Keratinocyte (primary cell): ENCODE measurements at regions not wholly inside any gene's neighbourhood (a gene's known extent, or its start where the extent isn't known, plus 50 kb on each side); places are given as distances from the start of the nearest gene placed in this dataset.
A peak's percentile ranks its signal among the peaks of the same experiment; 100 is the strongest.

Experiments
- DNase-seq: peaks from one replicate; pipeline ENCODE4 v3.0.0-alpha.2; 2011; ENCODE audit warnings: low read depth, missing footprints, low spot score
- FAIRE-seq: peaks from 2 replicates; lab custom pipeline; 2011; peaks lifted over from hg19 to GRCh38; lab: Jason Lieb, UNC
- H2AFZ ChIP-seq: 2 replicates; pipeline ENCODE4 v1.6.0; 2012; ENCODE audit warnings: low read length, control low read depth, inconsistent platforms; ENCODE audit not compliant: control insufficient read depth
- H3K27ac ChIP-seq: 2 replicates; pipeline ENCODE4 v1.5.1; 2011; ENCODE audit warnings: low read length; ENCODE audit not compliant: control insufficient read depth, insufficient read depth
- H3K27me3 ChIP-seq: 3 replicates; pipeline ENCODE4 v1.6.0; 2011; ENCODE audit warnings: low read length; ENCODE audit not compliant: control insufficient read depth, insufficient read depth; ENCODE audit errors: extremely low read depth
- H3K36me3 ChIP-seq, 2 experiments: 2 replicates in 1 of 2; 3 replicates in 1 of 2; pipeline ENCODE4 v1.5.1; 2011; ENCODE audit warnings: low read length in 2 of 2, mild to moderate bottlenecking in 1 of 2; ENCODE audit not compliant: control insufficient read depth in 2 of 2, insufficient read depth in 2 of 2; ENCODE audit errors: extremely low read depth in 1 of 2
- H3K4me1 ChIP-seq: 3 replicates; pipeline ENCODE4 v1.5.1; 2011; ENCODE audit warnings: low read length; ENCODE audit not compliant: control insufficient read depth, insufficient read depth; ENCODE audit errors: extremely low read depth
- H3K4me2 ChIP-seq: 3 replicates; pipeline ENCODE4 v1.6.0; 2011; ENCODE audit warnings: low read depth, low read length; ENCODE audit not compliant: control insufficient read depth, insufficient read depth; ENCODE audit errors: extremely low read depth
- H3K4me3 ChIP-seq, 3 experiments: fragments of 200-600 bp in 1 of 3; sonication (generic) in 1 of 3; 2 replicates in 2 of 3; 3 replicates in 1 of 3; pipeline ENCODE4 v1.5.1; 2011 to 2016; ENCODE audit warnings: low read length in 3 of 3, mild to moderate bottlenecking in 3 of 3, control low read depth in 2 of 3, inconsistent platforms in 1 of 3, low read depth in 1 of 3, mixed read lengths in 1 of 3, mixed run types in 1 of 3, moderate library complexity in 1 of 3; ENCODE audit not compliant: control insufficient read depth in 2 of 3, insufficient read depth in 2 of 3; ENCODE audit errors: extremely low read depth in 1 of 3
- H3K79me2 ChIP-seq: 2 replicates; pipeline ENCODE4 v1.6.0; 2012; ENCODE audit warnings: low read length; ENCODE audit not compliant: control insufficient read depth, insufficient read depth
- H3K9ac ChIP-seq: 3 replicates; pipeline ENCODE4 v1.6.0; 2011; ENCODE audit warnings: low read length; ENCODE audit not compliant: control insufficient read depth, insufficient read depth; ENCODE audit errors: extremely low read depth
- H3K9me1 ChIP-seq: 3 replicates; pipeline ENCODE4 v1.6.0; 2011; ENCODE audit warnings: low read length; ENCODE audit not compliant: control insufficient read depth, insufficient read depth; ENCODE audit errors: extremely low read depth
- H3K9me3 ChIP-seq: 2 replicates; pipeline ENCODE4 v1.5.1; 2012; ENCODE audit warnings: low read depth, low read length; ENCODE audit not compliant: control insufficient read depth
- H4K20me1 ChIP-seq: 3 replicates; pipeline ENCODE4 v1.6.0; 2011; ENCODE audit warnings: low read length; ENCODE audit not compliant: control insufficient read depth, insufficient read depth; ENCODE audit errors: extremely low read depth
- EZH2 ChIP-seq: IDR thresholded peaks from one replicate; pipeline ENCODE4 v1.6.1; 2012; ENCODE audit warnings: inconsistent platforms, mild to moderate bottlenecking, low read length, moderate library complexity
- dilution Hi-C: fragments of 300-500 bp; cut with MboI; formaldehyde crosslinking; loops from one replicate; pipeline ENCODE4 v1.7.0; 2020; ENCODE audit warnings: low sequenced_read_pairs; ENCODE audit not compliant: extremely low pct_ligation_motif_present
- TF ChIP-seq, protein P1 (sequence below), 3 experiments: IDR thresholded peaks in 1 of 3; conservative IDR thresholded peaks in 1 of 3; optimal IDR thresholded peaks in 1 of 3; 2 replicates in 2 of 3; 3 replicates in 1 of 3; pipeline versions ENCODE3 to v1.5.1; 2011; ENCODE audit warnings: low read length in 3 of 3, mild to moderate bottlenecking in 3 of 3, moderate library complexity in 2 of 3, control low read depth in 1 of 3, inconsistent platforms in 1 of 3; ENCODE audit not compliant: insufficient read depth in 2 of 3; ENCODE audit errors: extremely low read depth in 1 of 3

- Histone ChIP-seq H3K4me1 (peaks cover 4% of the 10 kb centered on the region), H4K20me1 (no peaks in the 10 kb centered on the region), H2AFZ (no peak overlapping the region), H3K9me1 (no peaks in the 10 kb centered on the region), H3K9ac (no peak overlapping the region), H3K4me3 (no peak overlapping the region), H3K36me3 (no peaks in the 10 kb centered on the region), H3K27ac (no peak overlapping the region), H3K4me2 (no peak overlapping the region), H3K9me3 (no peaks in the 10 kb centered on the region), H3K27me3 (no peaks in the 10 kb centered on the region), H3K79me2 (no peaks in the 10 kb centered on the region)
- FAIRE-seq (peak; percentile 26), DNase-seq (no peak)
- TF ChIP-seq EZH2 = no peak
- TF ChIP-seq, protein P1, sequence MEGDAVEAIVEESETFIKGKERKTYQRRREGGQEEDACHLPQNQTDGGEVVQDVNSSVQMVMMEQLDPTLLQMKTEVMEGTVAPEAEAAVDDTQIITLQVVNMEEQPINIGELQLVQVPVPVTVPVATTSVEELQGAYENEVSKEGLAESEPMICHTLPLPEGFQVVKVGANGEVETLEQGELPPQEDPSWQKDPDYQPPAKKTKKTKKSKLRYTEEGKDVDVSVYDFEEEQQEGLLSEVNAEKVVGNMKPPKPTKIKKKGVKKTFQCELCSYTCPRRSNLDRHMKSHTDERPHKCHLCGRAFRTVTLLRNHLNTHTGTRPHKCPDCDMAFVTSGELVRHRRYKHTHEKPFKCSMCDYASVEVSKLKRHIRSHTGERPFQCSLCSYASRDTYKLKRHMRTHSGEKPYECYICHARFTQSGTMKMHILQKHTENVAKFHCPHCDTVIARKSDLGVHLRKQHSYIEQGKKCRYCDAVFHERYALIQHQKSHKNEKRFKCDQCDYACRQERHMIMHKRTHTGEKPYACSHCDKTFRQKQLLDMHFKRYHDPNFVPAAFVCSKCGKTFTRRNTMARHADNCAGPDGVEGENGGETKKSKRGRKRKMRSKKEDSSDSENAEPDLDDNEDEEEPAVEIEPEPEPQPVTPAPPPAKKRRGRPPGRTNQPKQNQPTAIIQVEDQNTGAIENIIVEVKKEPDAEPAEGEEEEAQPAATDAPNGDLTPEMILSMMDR (optimal IDR thresholded peaks at IDR 0.05 in 1 of 3, IDR thresholded peaks at IDR 0.05 in 1 of 3, conservative IDR thresholded peaks at IDR 0.05 in 1 of 3; ENCODE audit: extremely low read depth in 1 of 3, insufficient read depth in 2 of 3, low read length in 3 of 3) = no peak
- dilution Hi-C loops = no loop called here
These were observed 510.6 kb downstream of the ARL4A start for GRCh38 chr7:13198036-13198435.

GRCh38 chr7:13198727-13199126, 511.3 kb downstream of the ARL4A start:
- no peak for FAIRE-seq
- no peaks in the 10 kb centered on the region for H3K27me3 ChIP-seq
- no peak overlapping the region for H3K27ac ChIP-seq
- no peaks in the 10 kb centered on the region for H3K9me1 ChIP-seq
- H3K9me3 ChIP-seq = no peaks in the 10 kb centered on the region
- H3K4me1 ChIP-seq = peaks cover 4% of the 10 kb centered on the region
- no peak for TF ChIP-seq EZH2
- TF ChIP-seq, protein P1 (optimal IDR thresholded peaks at IDR 0.05 in 1 of 3, IDR thresholded peaks at IDR 0.05 in 1 of 3, conservative IDR thresholded peaks at IDR 0.05 in 1 of 3; ENCODE audit: extremely low read depth in 1 of 3, insufficient read depth in 2 of 3, low read length in 3 of 3) = no peak
- no peak overlapping the region for H2AFZ ChIP-seq
- dilution Hi-C loops = no loop called here
- H3K79me2 ChIP-seq = no peaks in the 10 kb centered on the region
- no peak overlapping the region for H3K9ac ChIP-seq
- H3K36me3 ChIP-seq = no peaks in the 10 kb centered on the region
- DNase-seq = peak; percentile 4
- no peak overlapping the region for H3K4me3 ChIP-seq
- H3K4me2 ChIP-seq = no peak overlapping the region
- no peaks in the 10 kb centered on the region for H4K20me1 ChIP-seq
